ENCODE measurements at regions not wholly inside any gene's neighbourhood (a gene's known extent, or its start where the extent isn't known, plus 50 kb on each side); places are given as distances from the start of the nearest gene placed in this dataset.

DNA sequence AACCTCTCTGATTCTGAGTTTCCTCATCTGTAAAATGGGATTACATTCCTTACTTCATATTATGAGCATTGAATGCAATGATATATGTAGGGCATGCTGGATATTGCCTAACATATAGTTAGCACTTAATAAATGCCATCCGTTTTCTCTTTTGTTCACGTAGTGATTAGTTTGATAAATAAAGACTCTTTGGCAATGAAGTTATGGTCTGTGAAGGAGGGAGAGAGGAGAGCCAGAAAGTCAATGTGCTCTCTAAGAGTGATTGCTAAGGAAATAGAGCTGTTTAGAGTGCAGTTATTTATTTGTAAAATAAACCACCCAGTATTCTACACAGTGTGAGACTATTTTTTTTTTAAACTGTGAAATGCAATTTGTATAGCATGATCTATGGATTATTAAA, 207.9 kb upstream of the E2F8 start:
- in situ Hi-C loops (cut with MboI) (no loop called here), intact Hi-C loops (cut with micrococcal nuclease) (no loop called here)
- no peaks in the 10 kb centered on the region for H4K20me1 ChIP-seq (replicated peaks; ENCODE audit: control insufficient read depth, insufficient read depth, low read length)
- no peaks in the 10 kb centered on the region for H3K9me3 ChIP-seq (replicated peaks; ENCODE audit: control insufficient read depth, insufficient read depth, low read depth, low read length)
- DNase-seq (ENCODE audit: extremely low read depth in 1 of 4, low spot score in 3 of 4) (no peak), ATAC-seq (no peak), FAIRE-seq (no peak)
- CTCF ChIA-PET (ENCODE audit: low intra/inter-chr PET ratio) = no interaction called here
- H3K79me2 ChIP-seq (ENCODE audit: control insufficient read depth, insufficient read depth, low read length) = no peaks in the 10 kb centered on the region
- no peak overlapping the region for H3K27ac ChIP-seq (ENCODE audit: extremely low read depth, low read depth, low read length)
- no peak overlapping the region for H3K4me3 ChIP-seq
- peaks cover 6 to 30% of the 10 kb centered on the region in 2 experiments for H3K27me3 ChIP-seq (ENCODE audit: control insufficient read depth in 2 of 2, insufficient read depth in 2 of 2, low read length in 2 of 2)
- WGBS (ENCODE audit: insufficient coverage, low coverage, missing lambda C conversion rate) = 0% methylated on average over 2 of the region's 2 CpGs
- no peaks in the 10 kb centered on the region for H3K36me3 ChIP-seq (ENCODE audit: control insufficient read depth, insufficient read depth, low read length)
- POLR2A ChIA-PET = no interaction called here
- no peak overlapping the region for H2AFZ ChIP-seq (ENCODE audit: low read depth, low read length)
- H3K4me2 ChIP-seq (ENCODE audit: insufficient read depth, low read length) = no peak overlapping the region
- BruUV-seq (replicated peaks) = no TSS peak
- H3K4me1 ChIP-seq (replicated peaks in 1 of 2; ENCODE audit: control insufficient read depth in 2 of 2, insufficient read depth in 2 of 2, low read length in 2 of 2) = peaks cover 0 to 3% of the 10 kb centered on the region in 2 experiments; a peak in 2 of 5 replicates
- H3K9ac ChIP-seq (ENCODE audit: insufficient read depth in 1 of 2, low read depth in 2 of 2, low read length in 2 of 2) = no peak overlapping the region
- H3K9me1 ChIP-seq (ENCODE audit: control insufficient read depth, insufficient read depth, low read length) = no peaks in the 10 kb centered on the region
- TF ChIP-seq, protein P1, sequence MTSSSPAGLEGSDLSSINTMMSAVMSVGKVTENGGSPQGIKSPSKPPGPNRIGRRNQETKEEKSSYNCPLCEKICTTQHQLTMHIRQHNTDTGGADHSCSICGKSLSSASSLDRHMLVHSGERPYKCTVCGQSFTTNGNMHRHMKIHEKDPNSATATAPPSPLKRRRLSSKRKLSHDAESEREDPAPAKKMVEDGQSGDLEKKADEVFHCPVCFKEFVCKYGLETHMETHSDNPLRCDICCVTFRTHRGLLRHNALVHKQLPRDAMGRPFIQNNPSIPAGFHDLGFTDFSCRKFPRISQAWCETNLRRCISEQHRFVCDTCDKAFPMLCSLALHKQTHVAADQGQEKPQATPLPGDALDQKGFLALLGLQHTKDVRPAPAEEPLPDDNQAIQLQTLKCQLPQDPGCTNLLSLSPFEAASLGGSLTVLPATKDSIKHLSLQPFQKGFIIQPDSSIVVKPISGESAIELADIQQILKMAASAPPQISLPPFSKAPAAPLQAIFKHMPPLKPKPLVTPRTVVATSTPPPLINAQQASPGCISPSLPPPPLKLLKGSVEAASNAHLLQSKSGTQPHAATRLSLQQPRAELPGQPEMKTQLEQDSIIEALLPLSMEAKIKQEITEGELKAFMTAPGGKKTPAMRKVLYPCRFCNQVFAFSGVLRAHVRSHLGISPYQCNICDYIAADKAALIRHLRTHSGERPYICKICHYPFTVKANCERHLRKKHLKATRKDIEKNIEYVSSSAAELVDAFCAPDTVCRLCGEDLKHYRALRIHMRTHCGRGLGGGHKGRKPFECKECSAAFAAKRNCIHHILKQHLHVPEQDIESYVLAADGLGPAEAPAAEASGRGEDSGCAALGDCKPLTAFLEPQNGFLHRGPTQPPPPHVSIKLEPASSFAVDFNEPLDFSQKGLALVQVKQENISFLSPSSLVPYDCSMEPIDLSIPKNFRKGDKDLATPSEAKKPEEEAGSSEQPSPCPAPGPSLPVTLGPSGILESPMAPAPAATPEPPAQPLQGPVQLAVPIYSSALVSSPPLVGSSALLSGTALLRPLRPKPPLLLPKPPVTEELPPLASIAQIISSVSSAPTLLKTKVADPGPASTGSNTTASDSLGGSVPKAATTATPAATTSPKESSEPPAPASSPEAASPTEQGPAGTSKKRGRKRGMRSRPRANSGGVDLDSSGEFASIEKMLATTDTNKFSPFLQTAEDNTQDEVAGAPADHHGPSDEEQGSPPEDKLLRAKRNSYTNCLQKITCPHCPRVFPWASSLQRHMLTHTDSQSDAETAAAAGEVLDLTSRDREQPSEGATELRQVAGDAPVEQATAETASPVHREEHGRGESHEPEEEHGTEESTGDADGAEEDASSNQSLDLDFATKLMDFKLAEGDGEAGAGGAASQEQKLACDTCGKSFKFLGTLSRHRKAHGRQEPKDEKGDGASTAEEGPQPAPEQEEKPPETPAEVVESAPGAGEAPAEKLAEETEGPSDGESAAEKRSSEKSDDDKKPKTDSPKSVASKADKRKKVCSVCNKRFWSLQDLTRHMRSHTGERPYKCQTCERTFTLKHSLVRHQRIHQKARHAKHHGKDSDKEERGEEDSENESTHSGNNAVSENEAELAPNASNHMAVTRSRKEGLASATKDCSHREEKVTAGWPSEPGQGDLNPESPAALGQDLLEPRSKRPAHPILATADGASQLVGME (CRISPR knock-in tag; IDR thresholded peaks at IDR 0.05) = no peak
- TF ChIP-seq ZNF436 (CRISPR knock-in tag; IDR thresholded peaks at IDR 0.05) (no peak), HDAC6 (IDR thresholded peaks at IDR 0.05; ENCODE audit: low read depth, low read length) (no peak), GABPA (tag; conservative IDR thresholded peaks at IDR 0.05; ENCODE audit: low read depth) (no peak), SMC3 (conservative IDR thresholded peaks at IDR 0.05; ENCODE audit: insufficient read depth, low read depth, low read length) (no peak), RBBP5 (IDR thresholded peaks at IDR 0.05; ENCODE audit: borderline replicate concordance, insufficient read depth, low read length, poor library complexity, severe bottlenecking) (no peak), FOS (IDR thresholded peaks at IDR 0.05; ENCODE audit: extremely low read depth, insufficient read length) (no peak), ZNF24 (IDR thresholded peaks at IDR 0.05) (no peak), RCOR1 (IDR thresholded peaks at IDR 0.05; ENCODE audit: borderline replicate concordance in 1 of 2, low read depth in 2 of 2, low read length in 2 of 2) (no peak), RBFOX2 (IDR thresholded peaks at IDR 0.05; ENCODE audit: low read depth, low read length) (no peak), SREBF1 (IDR thresholded peaks at IDR 0.05; ENCODE audit: borderline replicate concordance, low read depth, low read length) (no peak), NCOA1 (IDR thresholded peaks at IDR 0.05; ENCODE audit: low read depth) (no peak), CHD1 (IDR thresholded peaks at IDR 0.05; ENCODE audit: low read length) (no peak)
- TF ChIP-seq, protein P2, sequence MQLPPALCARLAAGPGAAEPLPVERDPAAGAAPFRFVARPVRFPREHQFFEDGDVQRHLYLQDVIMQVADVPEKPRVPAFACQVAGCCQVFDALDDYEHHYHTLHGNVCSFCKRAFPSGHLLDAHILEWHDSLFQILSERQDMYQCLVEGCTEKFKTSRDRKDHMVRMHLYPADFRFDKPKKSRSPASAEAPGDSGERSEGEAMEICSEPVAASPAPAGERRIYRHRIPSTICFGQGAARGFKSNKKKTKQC (CRISPR knock-in tag; IDR thresholded peaks at IDR 0.05) = no peak
- TF ChIP-seq, protein P3, sequence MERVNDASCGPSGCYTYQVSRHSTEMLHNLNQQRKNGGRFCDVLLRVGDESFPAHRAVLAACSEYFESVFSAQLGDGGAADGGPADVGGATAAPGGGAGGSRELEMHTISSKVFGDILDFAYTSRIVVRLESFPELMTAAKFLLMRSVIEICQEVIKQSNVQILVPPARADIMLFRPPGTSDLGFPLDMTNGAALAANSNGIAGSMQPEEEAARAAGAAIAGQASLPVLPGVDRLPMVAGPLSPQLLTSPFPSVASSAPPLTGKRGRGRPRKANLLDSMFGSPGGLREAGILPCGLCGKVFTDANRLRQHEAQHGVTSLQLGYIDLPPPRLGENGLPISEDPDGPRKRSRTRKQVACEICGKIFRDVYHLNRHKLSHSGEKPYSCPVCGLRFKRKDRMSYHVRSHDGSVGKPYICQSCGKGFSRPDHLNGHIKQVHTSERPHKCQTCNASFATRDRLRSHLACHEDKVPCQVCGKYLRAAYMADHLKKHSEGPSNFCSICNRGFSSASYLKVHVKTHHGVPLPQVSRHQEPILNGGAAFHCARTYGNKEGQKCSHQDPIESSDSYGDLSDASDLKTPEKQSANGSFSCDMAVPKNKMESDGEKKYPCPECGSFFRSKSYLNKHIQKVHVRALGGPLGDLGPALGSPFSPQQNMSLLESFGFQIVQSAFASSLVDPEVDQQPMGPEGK (CRISPR knock-in tag; IDR thresholded peaks at IDR 0.05; ENCODE audit: borderline replicate concordance) = no peak
